HG02981 (cell line): ENCODE measurements at regions not wholly inside any gene's neighbourhood (a gene's known extent, or its start where the extent isn't known, plus 50 kb on each side); places are given as distances from the start of the nearest gene placed in this dataset.

Experiments used
- ATAC-seq: cut with Tn5 transposase; IDR thresholded peaks from one replicate; pipeline ENCODE4 v1.9.1; 2021; ENCODE audit warnings: mild to moderate bottlenecking, moderate library complexity; ENCODE audit not compliant: unreplicated experiment

DNA sequence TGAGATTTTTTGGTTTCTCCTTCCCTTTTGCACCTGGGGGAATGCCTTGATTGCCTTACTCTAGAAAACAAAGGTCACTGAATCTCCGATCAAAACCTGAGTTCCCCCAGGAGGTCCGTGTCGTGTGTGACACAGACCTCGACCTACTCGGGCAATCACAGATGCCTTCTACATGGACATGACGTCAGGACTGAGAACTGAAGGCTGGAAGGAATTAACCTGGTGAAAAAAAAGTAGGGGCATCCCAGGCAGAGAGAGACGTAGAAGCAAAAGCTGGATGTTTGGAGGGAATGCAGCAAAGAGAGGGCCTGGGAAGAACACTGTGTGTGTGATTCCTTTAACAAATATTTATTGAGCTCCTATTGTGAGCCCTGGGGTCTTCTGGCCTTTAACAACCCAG, 178.0 kb downstream of the PRDM2 start:
- ATAC-seq = no peak

DNA sequence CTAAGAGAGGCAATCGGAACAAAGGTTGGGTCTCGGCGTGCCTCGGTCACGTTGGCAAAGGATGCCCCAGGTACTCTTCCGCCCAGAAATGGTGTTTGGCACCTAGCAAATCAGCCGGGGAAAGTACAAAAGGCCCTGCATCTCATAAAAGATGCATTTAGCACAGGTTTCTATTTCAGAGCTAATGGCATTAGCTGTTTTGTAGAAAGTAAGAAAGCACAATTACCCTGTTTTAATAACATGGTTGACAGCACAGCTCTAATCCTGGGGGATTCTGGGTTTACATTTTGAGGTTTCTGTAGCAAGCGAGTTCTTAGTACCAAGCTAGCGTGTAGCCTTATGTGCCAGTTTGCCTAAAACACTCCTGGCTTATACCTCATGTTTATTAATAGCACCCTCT, 178.5 kb downstream of the PRDM2 start:
- no peak for ATAC-seq

- no peak for ATAC-seq
These were observed 181.5 kb downstream of the PRDM2 start for GRCh38 chr1:13881385-13882088.

DNA sequence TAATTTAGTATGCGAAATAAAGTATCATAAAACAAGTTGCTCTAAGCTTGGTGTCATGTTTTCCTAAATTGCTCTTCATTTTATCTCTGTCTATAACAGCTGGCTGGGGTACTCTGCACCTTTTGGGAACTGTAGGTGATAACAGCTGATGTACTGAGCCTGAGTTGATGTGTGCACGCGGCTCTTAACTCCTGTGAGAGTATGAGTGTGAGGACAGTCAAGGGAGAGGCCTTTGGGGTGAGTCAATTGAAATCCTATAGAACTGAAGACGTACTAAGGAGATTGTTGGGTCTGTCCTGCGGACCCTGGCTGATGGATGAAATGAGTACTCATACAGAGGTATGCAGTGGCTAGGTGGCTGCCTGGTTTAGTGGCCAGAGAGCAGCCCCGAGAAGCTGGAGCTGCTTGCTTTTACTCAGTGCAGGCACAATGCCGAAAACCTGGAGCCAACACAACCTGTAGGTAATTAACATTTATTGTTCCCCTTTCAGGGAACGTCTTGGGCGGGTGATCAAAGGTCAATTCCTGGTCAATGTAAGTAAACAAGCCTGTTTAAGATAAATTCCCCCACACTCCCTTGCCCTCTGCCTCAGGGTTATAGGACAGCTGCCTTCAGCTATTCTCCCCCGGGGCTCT, 188.5 kb downstream of the PRDM2 start:
- ATAC-seq = no peak

- ATAC-seq = no peak
These were observed 189.5 kb downstream of the PRDM2 start for GRCh38 chr1:13889495-13889894.

GRCh38 chr1:13890766-13891165, 190.8 kb downstream of the PRDM2 start:
- ATAC-seq = no peak

DNA sequence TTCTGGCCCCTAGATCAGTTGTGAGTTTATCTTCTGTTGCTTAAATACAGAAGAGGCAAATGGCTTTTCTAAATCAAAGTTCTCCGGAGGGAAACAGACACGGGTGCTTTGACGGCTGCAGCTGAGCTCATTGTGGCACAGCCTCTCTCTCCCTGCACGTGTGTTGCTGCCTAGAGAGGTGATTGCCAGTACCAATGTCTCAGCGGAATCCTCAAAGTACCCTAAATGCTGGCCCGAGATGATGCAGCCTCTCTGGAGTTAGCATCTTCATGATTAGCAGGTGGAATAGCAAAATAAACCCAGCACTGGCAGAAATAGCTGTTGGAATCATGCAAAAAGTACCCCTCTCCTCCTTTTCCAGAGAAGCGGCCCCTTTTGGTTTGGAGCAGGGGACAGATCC, 192.2 kb downstream of the PRDM2 start:
- ATAC-seq = no peak

- no peak for ATAC-seq
These were observed 192.8 kb downstream of the PRDM2 start for GRCh38 chr1:13892671-13893325.

- ATAC-seq = no peak
These were observed 193.4 kb downstream of the PRDM2 start for GRCh38 chr1:13893409-13893821.

DNA sequence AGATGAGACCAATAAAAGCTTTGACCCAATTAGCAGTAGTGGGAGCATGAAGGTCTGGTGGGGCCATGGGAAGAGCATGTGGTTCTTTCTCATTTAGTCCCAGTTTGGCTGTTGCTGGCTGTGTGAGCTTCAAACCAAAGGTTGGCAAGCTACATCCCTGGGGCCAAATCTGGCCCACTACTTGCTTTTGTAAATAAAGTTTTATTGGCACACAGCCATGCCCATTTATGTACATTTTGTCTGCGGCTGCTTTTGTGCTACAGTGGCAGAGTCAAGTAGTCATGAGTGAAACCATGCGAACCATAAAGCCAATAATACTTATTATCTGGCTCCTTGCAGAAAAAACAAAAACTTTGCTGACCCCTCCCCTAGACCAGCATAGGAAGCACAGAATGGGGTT, 196.9 kb downstream of the PRDM2 start:
- no peak for ATAC-seq

DNA sequence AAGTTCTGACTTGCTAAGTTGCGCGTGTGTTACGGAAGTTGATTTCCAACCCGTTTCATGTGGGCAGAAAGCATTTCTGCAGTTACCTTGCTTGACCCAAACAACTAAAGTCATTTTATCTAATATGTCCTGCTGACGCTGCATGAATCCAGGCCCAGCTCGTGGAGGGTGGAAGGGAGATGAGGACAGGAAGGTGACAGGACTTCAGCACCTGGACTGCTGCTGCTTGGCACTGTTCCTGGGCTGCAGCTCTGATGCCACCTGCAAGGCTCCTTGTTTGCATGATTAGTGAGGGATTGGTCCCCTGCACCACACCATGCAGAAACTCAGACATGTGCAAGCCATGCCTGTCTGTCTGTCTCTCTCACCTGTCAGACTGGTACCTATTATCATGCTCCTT, 198.4 kb downstream of the PRDM2 start:
- ATAC-seq = no peak

- ATAC-seq = no peak
These were observed 199.9 kb downstream of the PRDM2 start for GRCh38 chr1:13899856-13900255.

GRCh38 chr1:13900583-13900982, 200.6 kb downstream of the PRDM2 start:
- ATAC-seq = no peak

GRCh38 chr1:13901039-13901438, 201.1 kb downstream of the PRDM2 start:
- ATAC-seq = no peak

DNA sequence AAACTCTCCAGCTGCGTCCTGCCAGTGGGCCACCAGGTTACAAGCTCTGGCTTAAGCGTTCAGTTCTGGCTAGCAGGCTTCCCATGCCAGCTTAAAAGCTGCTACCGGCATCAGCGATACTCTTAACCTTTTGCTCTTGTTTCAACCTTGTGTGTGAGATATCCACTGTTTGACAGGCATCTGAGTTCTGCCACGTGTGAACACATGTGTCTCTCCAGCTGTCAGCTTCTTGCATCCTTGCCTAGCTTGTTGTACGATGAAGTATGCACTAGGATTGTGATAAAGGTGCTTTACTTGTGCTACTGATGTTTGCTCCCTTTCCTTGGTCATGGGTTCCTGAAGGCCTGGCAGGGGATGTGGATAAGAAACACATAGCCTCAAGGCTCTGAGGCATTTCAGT, 201.6 kb downstream of the PRDM2 start:
- no peak for ATAC-seq

- peak; percentile 65 for ATAC-seq
These were observed 208.1 kb downstream of the PRDM2 start for GRCh38 chr1:13908128-13908527.

- ATAC-seq = peak; percentile 44
These were observed 212.0 kb downstream of the PRDM2 start for GRCh38 chr1:13911697-13912619.

DNA sequence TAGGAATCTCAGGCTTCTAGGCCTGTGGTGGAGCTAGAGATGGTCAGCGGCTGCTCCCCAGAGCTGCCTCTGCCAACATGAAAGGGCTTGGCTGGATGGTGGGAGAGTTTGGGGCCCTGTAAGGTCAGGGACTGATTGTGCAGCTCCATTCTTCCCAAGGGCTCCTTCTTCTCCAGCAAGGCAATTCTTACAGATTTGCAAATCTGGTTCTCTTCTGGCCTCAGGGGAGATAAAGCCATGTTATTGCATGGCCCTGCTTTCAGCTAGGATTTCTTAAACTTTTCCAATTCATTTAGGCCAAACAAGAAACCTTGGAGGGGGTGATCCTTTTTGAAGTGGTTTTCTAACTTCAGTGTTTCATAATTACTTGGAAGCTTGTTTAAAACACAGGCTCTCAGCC, 213.4 kb downstream of the PRDM2 start:
- no peak for ATAC-seq

DNA sequence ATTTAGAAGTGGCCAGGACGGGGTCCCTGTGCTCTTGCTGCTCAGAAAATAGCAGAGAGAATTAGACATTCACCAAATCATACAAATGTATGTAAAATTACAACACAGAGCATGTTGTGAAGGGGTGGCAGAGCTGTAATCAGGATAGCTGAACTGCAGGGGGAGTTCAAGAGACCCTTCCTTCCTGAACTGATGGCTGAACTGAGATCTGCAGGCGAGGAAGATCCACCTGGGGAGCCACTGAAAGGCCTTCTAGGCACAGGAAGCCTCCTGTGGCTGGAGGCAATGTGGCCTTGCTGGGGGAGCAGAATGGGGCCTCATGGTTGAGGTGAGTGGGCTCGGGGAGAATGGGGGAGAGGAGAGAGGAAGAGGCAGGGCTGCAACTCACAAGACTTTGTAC, 216.5 kb downstream of the PRDM2 start:
- ATAC-seq = no peak

DNA sequence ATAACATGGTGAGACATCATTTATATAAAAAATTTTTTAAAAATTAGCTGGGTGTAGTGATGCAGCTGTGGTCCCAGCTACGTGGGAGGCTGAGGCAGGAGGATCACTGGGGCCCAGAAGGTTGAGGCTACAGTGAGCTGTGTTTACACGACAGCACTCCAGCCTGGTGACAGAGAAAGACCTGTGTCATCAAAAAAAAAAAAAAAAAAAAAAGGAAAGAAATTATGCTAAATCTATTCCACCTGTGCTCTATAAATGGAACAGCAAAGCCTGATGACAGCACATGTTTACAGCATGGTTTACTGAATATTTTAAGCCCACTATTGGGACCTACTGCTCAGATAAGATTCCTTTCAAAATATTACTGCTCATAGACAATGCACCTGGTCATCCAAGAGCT, 217.6 kb downstream of the PRDM2 start:
- ATAC-seq = no peak

DNA sequence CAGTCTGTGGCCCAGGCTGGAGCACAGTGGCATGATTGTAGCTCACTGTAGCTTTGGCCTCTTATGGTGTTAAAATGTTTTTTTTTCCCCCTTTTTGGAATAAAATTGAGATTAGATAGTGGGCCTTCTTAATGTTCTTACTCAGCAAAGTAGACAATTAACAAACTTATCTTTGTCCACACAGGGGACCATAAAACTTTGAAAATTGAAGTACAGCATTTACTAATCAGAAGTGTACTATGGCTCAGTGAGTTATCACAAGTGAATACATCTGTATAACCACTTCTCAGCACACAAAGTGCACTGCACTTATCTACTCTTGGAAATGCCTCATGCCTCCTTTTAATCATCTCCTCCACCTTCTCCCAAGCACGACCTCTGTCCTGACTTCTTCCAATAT, 218.9 kb downstream of the PRDM2 start:
- no peak for ATAC-seq
